ENCODE measurements at regions not wholly inside any gene's neighbourhood (a gene's known extent, or its start where the extent isn't known, plus 50 kb on each side); places are given as distances from the start of the nearest gene placed in this dataset.
"Not testable (repeated sequence)": the region's sequence is repeated elsewhere in the genome, so short reads cannot be mapped to it uniquely, and the experiment has no call there.

- DNase-seq = no peak
Observed at GRCh38 chr6:168803874-168804273, 362.9 kb downstream of the SMOC2 start.

GRCh38 chr6:168799067-168799466, 358.1 kb downstream of the SMOC2 start:
- DNase-seq = no peak

GRCh38 chr6:168796106-168796505, 355.1 kb downstream of the SMOC2 start:
- no peak for DNase-seq

- DNase-seq = not testable (repeated sequence)
Observed at GRCh38 chr6:168795611-168796010, 354.6 kb downstream of the SMOC2 start.

- no peak for DNase-seq
Observed at GRCh38 chr6:168794491-168794890, 353.5 kb downstream of the SMOC2 start.

- DNase-seq = no peak
Observed at GRCh38 chr6:168793649-168794048, 352.7 kb downstream of the SMOC2 start.

- DNase-seq = no peak
Observed at GRCh38 chr6:168791917-168792316, 350.9 kb downstream of the SMOC2 start.

- DNase-seq = no peak
Observed at GRCh38 chr6:168789699-168790098, 348.7 kb downstream of the SMOC2 start.

- no peak for DNase-seq
Observed at GRCh38 chr6:168785720-168786511, 344.9 kb downstream of the SMOC2 start.

GRCh38 chr6:168784426-168784825, 343.4 kb downstream of the SMOC2 start:
- DNase-seq = no peak

- no peak for DNase-seq
Observed at GRCh38 chr6:168783720-168784119, 342.7 kb downstream of the SMOC2 start.

- DNase-seq = no peak
Observed at GRCh38 chr6:168782187-168782751, 341.3 kb downstream of the SMOC2 start.

- DNase-seq = no peak
Observed at GRCh38 chr6:168778201-168778600, 337.2 kb downstream of the SMOC2 start.

GRCh38 chr6:168774381-168774780, 333.4 kb downstream of the SMOC2 start:
- no peak for DNase-seq

GRCh38 chr6:168773788-168774187, 332.8 kb downstream of the SMOC2 start:
- no peak for DNase-seq

GRCh38 chr6:168765752-168766151, 324.8 kb downstream of the SMOC2 start:
- DNase-seq = no peak

GRCh38 chr6:168756009-168756634, 315.1 kb downstream of the SMOC2 start:
- no peak for DNase-seq

GRCh38 chr6:168746643-168747042, 305.7 kb downstream of the SMOC2 start:
- no peak for DNase-seq

- no peak for DNase-seq
Observed at GRCh38 chr6:168746013-168746412, 305.0 kb downstream of the SMOC2 start.

- DNase-seq = no peak
Observed at GRCh38 chr6:168744861-168745260, 303.9 kb downstream of the SMOC2 start.

GRCh38 chr6:168741942-168742782, 301.2 kb downstream of the SMOC2 start:
- DNase-seq = no peak

- DNase-seq = no peak
Observed at GRCh38 chr6:168741305-168741704, 300.3 kb downstream of the SMOC2 start.

- no peak for DNase-seq
Observed at GRCh38 chr6:168739381-168739780, 298.4 kb downstream of the SMOC2 start.

All from NCI-H1092 treated with DMSO at 0.1 percent for 48 hours (cell line).